MM.1S (cell line): ENCODE measurements at regions not wholly inside any gene's neighbourhood (a gene's known extent, or its start where the extent isn't known, plus 50 kb on each side); places are given as distances from the start of the nearest gene placed in this dataset.
"Not testable (repeated sequence)": the region's sequence is repeated elsewhere in the genome, so short reads cannot be mapped to it uniquely, and the experiment has no call there.

ENCODE experiments used
- DNase-seq: peaks from one replicate; pipeline ENCODE4 v3.0.0-alpha.2; 2015
- H2AFZ ChIP-seq: fragments of 300-600 bp; sonication (generic); 2 replicates; pipeline ENCODE4 v1.6.0; 2016; ENCODE audit warnings: antibody characterized with exemption, low read length
- H3F3A ChIP-seq: fragments of 300-600 bp; sonication (generic); 2 replicates; pipeline ENCODE4 v1.6.1; 2016; ENCODE audit warnings: mild to moderate bottlenecking, antibody characterized with exemption, low read length, moderate library complexity, mixed read lengths; ENCODE audit not compliant: insufficient read depth
- H3K27ac ChIP-seq: fragments of 300-600 bp; sonication (generic); 2 replicates; pipeline ENCODE4 v1.5.1; 2016; ENCODE audit warnings: mild to moderate bottlenecking, low read length
- H3K27me3 ChIP-seq: fragments of 300-600 bp; sonication (generic); replicated peaks from 2 replicates; pipeline ENCODE4 v1.6.0; 2016; ENCODE audit warnings: low read length; ENCODE audit not compliant: insufficient read depth
- H3K36me3 ChIP-seq: fragments of 300-600 bp; sonication (generic); replicated peaks from 2 replicates; pipeline ENCODE4 v1.6.1; 2016; ENCODE audit warnings: mild to moderate bottlenecking, low read length, mixed read lengths; ENCODE audit not compliant: insufficient read depth
- H3K4me1 ChIP-seq: fragments of 300-600 bp; sonication (generic); 2 replicates; pipeline ENCODE4 v1.6.1; 2016; ENCODE audit warnings: low read length, mixed read lengths
- H3K4me2 ChIP-seq: fragments of 300-600 bp; sonication (generic); 2 replicates; pipeline ENCODE4 v1.6.0; 2016; ENCODE audit warnings: low read depth, low read length
- H3K4me3 ChIP-seq: fragments of 300-600 bp; sonication (generic); 2 replicates; pipeline ENCODE4 v1.5.1; 2016; ENCODE audit warnings: low read length, mixed read lengths
- H3K79me2 ChIP-seq: fragments of 300-600 bp; sonication (generic); 2 replicates; pipeline ENCODE4 v1.6.1; 2016; ENCODE audit warnings: mixed run types, low read length, mixed read lengths
- H3K9ac ChIP-seq: fragments of 300-600 bp; sonication (generic); 2 replicates; pipeline ENCODE4 v1.6.1; 2016; ENCODE audit warnings: low read length, mixed read lengths
- H3K9me2 ChIP-seq: fragments of 300-600 bp; sonication (generic); replicated peaks from 2 replicates; pipeline ENCODE4 v1.6.1; 2016; ENCODE audit warnings: mild to moderate bottlenecking, low read length, mixed read lengths; ENCODE audit not compliant: insufficient read depth
- H3K9me3 ChIP-seq: fragments of 300-600 bp; sonication (generic); replicated peaks from 2 replicates; pipeline ENCODE4 v1.6.1; 2016; ENCODE audit warnings: mild to moderate bottlenecking, low read length, mixed read lengths; ENCODE audit not compliant: insufficient read depth
- H4K20me1 ChIP-seq: fragments of 300-600 bp; sonication (generic); 2 replicates; pipeline ENCODE4 v1.6.1; 2016; ENCODE audit warnings: mild to moderate bottlenecking, low read length, moderate library complexity, mixed read lengths; ENCODE audit not compliant: insufficient read depth
- CTCF ChIP-seq: fragments of 300-600 bp; sonication (generic); IDR thresholded peaks from 2 replicates; pipeline ENCODE4 v1.5.1; 2016; ENCODE audit warnings: antibody characterized with exemption, low read length, mixed read lengths
- EZH2 ChIP-seq: fragments of 300-600 bp; sonication (generic); optimal IDR thresholded peaks from 2 replicates; pipeline ENCODE3; 2017; ENCODE audit warnings: low read depth, mild to moderate bottlenecking, antibody characterized with exemption, low read length, mixed read lengths
- EZH2phosphoT487 ChIP-seq: fragments of 300-600 bp; sonication (generic); IDR thresholded peaks from 2 replicates; pipeline ENCODE4 v1.6.1; 2018; ENCODE audit warnings: antibody characterized with exemption, low read length

- H3F3A ChIP-seq: no peaks in the 10 kb centered on the region
- no peaks in the 10 kb centered on the region for H3K27me3 ChIP-seq
- H3K9ac ChIP-seq: no peak overlapping the region
- H3K36me3 ChIP-seq: no peaks in the 10 kb centered on the region
- DNase-seq: no peak
- H3K27ac ChIP-seq: no peak overlapping the region
- no peak overlapping the region for H2AFZ ChIP-seq
- TF ChIP-seq CTCF: no peak
- TF ChIP-seq EZH2phosphoT487: no peak
- TF ChIP-seq EZH2: no peak
- no peak overlapping the region for H3K4me3 ChIP-seq
- H4K20me1 ChIP-seq: no peaks in the 10 kb centered on the region
- H3K9me2 ChIP-seq: no peaks in the 10 kb centered on the region
- H3K79me2 ChIP-seq: no peaks in the 10 kb centered on the region
- no peaks in the 10 kb centered on the region for H3K4me1 ChIP-seq
- H3K4me2 ChIP-seq: no peak overlapping the region
- no peaks in the 10 kb centered on the region for H3K9me3 ChIP-seq
These were observed 95.8 kb downstream of the AASDHPPT start for GRCh38 chr11:106173291-106173690.

DNA sequence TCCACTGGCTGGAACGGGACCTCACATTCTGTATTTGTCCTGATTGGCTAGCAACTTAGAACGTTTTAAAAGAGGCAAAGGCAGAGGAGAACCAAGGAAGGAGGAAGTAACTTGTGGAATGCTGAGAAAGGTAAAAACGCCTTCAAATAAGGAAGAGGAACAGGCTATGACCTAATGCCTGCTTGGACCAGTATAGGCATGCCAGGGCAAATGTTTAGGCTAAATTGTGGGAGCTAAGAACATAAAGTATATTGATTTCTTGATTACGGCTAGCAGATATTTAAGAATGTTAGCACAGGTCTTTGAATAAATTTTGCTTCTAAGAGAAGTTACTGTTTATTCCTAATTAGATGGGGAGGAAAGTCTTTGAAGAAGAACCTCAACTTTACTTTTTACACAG lies 96.5 kb downstream of the AASDHPPT start:
- H3F3A ChIP-seq, H3K27me3 ChIP-seq, H3K27ac ChIP-seq, H3K79me2 ChIP-seq, H3K9me3 ChIP-seq, H2AFZ ChIP-seq, H3K36me3 ChIP-seq, H3K4me2 ChIP-seq, H3K9ac ChIP-seq, DNase-seq, H3K4me1 ChIP-seq, H3K4me3 ChIP-seq, H3K9me2 ChIP-seq, H4K20me1 ChIP-seq: not testable (repeated sequence)

- Histone ChIP-seq H3K9me2 (no peaks in the 10 kb centered on the region), H3K9ac (no peak overlapping the region), H3K9me3 (no peaks in the 10 kb centered on the region), H2AFZ (no peak overlapping the region), H3K27me3 (no peaks in the 10 kb centered on the region), H3F3A (no peaks in the 10 kb centered on the region), H4K20me1 (no peaks in the 10 kb centered on the region), H3K4me2 (no peak overlapping the region), H3K36me3 (no peaks in the 10 kb centered on the region), H3K4me1 (no peaks in the 10 kb centered on the region), H3K27ac (no peak overlapping the region), H3K79me2 (no peaks in the 10 kb centered on the region), H3K4me3 (no peak overlapping the region)
- DNase-seq: no peak
- TF ChIP-seq EZH2 (no peak), CTCF (no peak), EZH2phosphoT487 (no peak)
These were observed 99.4 kb downstream of the AASDHPPT start for GRCh38 chr11:106176817-106177216.

- TF ChIP-seq EZH2phosphoT487 (no peak), EZH2 (no peak), CTCF (no peak)
- no peaks in the 10 kb centered on the region for H3K36me3 ChIP-seq
These were observed 99.8 kb downstream of the AASDHPPT start for GRCh38 chr11:106177311-106177710.

More at GRCh38 chr11:106177311-106177710, 99.8 kb downstream of the AASDHPPT start:
- no peak for DNase-seq
- H4K20me1 ChIP-seq: no peaks in the 10 kb centered on the region
- no peak overlapping the region for H3K4me2 ChIP-seq
- no peak overlapping the region for H3K27ac ChIP-seq
- no peaks in the 10 kb centered on the region for H3K9me2 ChIP-seq
- H3K4me1 ChIP-seq: no peaks in the 10 kb centered on the region
- H3F3A ChIP-seq: no peaks in the 10 kb centered on the region
- H3K27me3 ChIP-seq: no peaks in the 10 kb centered on the region
- H3K9ac ChIP-seq: no peak overlapping the region
- no peak overlapping the region for H3K4me3 ChIP-seq
- H2AFZ ChIP-seq: no peak overlapping the region
- no peaks in the 10 kb centered on the region for H3K79me2 ChIP-seq
- H3K9me3 ChIP-seq: no peaks in the 10 kb centered on the region
